ENCODE measurements at regions not wholly inside any gene's neighbourhood (a gene's known extent, or its start where the extent isn't known, plus 50 kb on each side); places are given as distances from the start of the nearest gene placed in this dataset.

GRCh38 chr3:181081930-181082329 is 92.4 kb upstream of the DNAJC19 start:
- TF ChIP-seq POLR2A (IDR thresholded peaks at IDR 0.05) (no peak), CTCF (IDR thresholded peaks at IDR 0.05) (no peak)

Data from testis (tissue), 2 donors.